HG03521 (cell line): ENCODE measurements at regions not wholly inside any gene's neighbourhood (a gene's known extent, or its start where the extent isn't known, plus 50 kb on each side); places are given as distances from the start of the nearest gene placed in this dataset.
"Not testable (repeated sequence)": the region's sequence is repeated elsewhere in the genome, so short reads cannot be mapped to it uniquely, and the experiment has no call there.

ENCODE experiments used
- ATAC-seq: cut with Tn5 transposase; IDR thresholded peaks from one replicate; pipeline ENCODE4 v1.9.1; 2021; ENCODE audit warnings: mild to moderate bottlenecking, moderate library complexity; ENCODE audit not compliant: unreplicated experiment

GRCh38 chr9:115525111-115526058 is 407.4 kb upstream of the TNC start:
- no peak for ATAC-seq

GRCh38 chr9:115531410-115532125 is 413.6 kb upstream of the TNC start:
- no peak for ATAC-seq

- ATAC-seq, result no peak
Observed at GRCh38 chr9:115533511-115533910, 415.6 kb upstream of the TNC start.

- no peak for ATAC-seq
Observed at GRCh38 chr9:115540091-115540490, 422.1 kb upstream of the TNC start.

GRCh38 chr9:115543511-115543910 is 425.6 kb upstream of the TNC start:
- no peak for ATAC-seq

GRCh38 chr9:115548609-115549260 is 430.8 kb upstream of the TNC start:
- ATAC-seq, result no peak

- ATAC-seq, result no peak
Observed at GRCh38 chr9:115551396-115551795, 433.4 kb upstream of the TNC start.

- no peak for ATAC-seq
Observed at GRCh38 chr9:115553060-115553773, 435.3 kb upstream of the TNC start.

GRCh38 chr9:115556432-115556831 is 438.5 kb upstream of the TNC start:
- ATAC-seq, result no peak

- no peak for ATAC-seq
Observed at GRCh38 chr9:115575147-115575546, 457.2 kb upstream of the TNC start.

GRCh38 chr9:115585458-115585857 is 467.5 kb upstream of the TNC start:
- not testable (repeated sequence) for ATAC-seq

- no peak for ATAC-seq
Observed at GRCh38 chr9:115587310-115587709, 469.4 kb upstream of the TNC start.

- no peak for ATAC-seq
Observed at GRCh38 chr9:115590011-115590410, 472.1 kb upstream of the TNC start.

- no peak for ATAC-seq
Observed at GRCh38 chr9:115591584-115591984, 473.6 kb upstream of the TNC start.

- peak; percentile 44 for ATAC-seq
Observed at GRCh38 chr9:115593587-115594091, 475.7 kb upstream of the TNC start.

- ATAC-seq, result no peak
Observed at GRCh38 chr9:115594557-115594956, 476.6 kb upstream of the TNC start.

GRCh38 chr9:115596021-115596745 is 478.2 kb upstream of the TNC start:
- ATAC-seq, result no peak

- ATAC-seq, result no peak
Observed at GRCh38 chr9:115596746-115597080, 478.8 kb upstream of the TNC start.

- ATAC-seq, result no peak
Observed at GRCh38 chr9:115597330-115597895, 479.5 kb upstream of the TNC start.

- ATAC-seq, result no peak
Observed at GRCh38 chr9:115598751-115599150, 480.8 kb upstream of the TNC start.
